ENCODE measurements at regions not wholly inside any gene's neighbourhood (a gene's known extent, or its start where the extent isn't known, plus 50 kb on each side); places are given as distances from the start of the nearest gene placed in this dataset.
"Not testable (repeated sequence)": the region's sequence is repeated elsewhere in the genome, so short reads cannot be mapped to it uniquely, and the experiment has no call there.

- not testable (repeated sequence) for H3K18ac ChIP-seq (ENCODE audit: low read length); H4K8ac ChIP-seq (ENCODE audit: low read depth, low read length); H3K4me2 ChIP-seq (ENCODE audit: insufficient read depth, low read length, poor library complexity, severe bottlenecking); H3K4me3 ChIP-seq (ENCODE audit: low read length in 2 of 2); H2BK12ac ChIP-seq (ENCODE audit: low read length); H3K4ac ChIP-seq (ENCODE audit: low read length); H3K36me3 ChIP-seq (replicated peaks in 1 of 2; ENCODE audit: control insufficient read depth in 2 of 2, insufficient read depth in 2 of 2, low read length in 2 of 2); H3K9ac ChIP-seq (ENCODE audit: low read depth, low read length, poor library complexity); H4K91ac ChIP-seq (ENCODE audit: low read depth, low read length, poor library complexity); DNase-seq (ENCODE audit: low spot score); H3K4me1 ChIP-seq (ENCODE audit: control insufficient read depth in 2 of 2, insufficient read depth in 1 of 2, low read depth in 1 of 2, low read length in 2 of 2); H3K23ac ChIP-seq (ENCODE audit: low read depth, low read length, poor library complexity); H3K79me1 ChIP-seq (ENCODE audit: low read depth, low read length); H3K27me3 ChIP-seq (ENCODE audit: control insufficient read depth in 3 of 3, insufficient read depth in 3 of 3, low read depth in 1 of 3, low read length in 3 of 3); H3K27ac ChIP-seq (replicated peaks; ENCODE audit: low read length); H2BK120ac ChIP-seq (ENCODE audit: low read depth, low read length); H3K14ac ChIP-seq (ENCODE audit: low read length); H2AFZ ChIP-seq (ENCODE audit: low read length); H3K9me3 ChIP-seq (replicated peaks in 1 of 2; ENCODE audit: control insufficient read depth in 2 of 2, insufficient read depth in 1 of 2, low read depth in 1 of 2, low read length in 2 of 2); H2AK5ac ChIP-seq (ENCODE audit: low read depth, low read length); H2BK5ac ChIP-seq (ENCODE audit: low read length); H2BK15ac ChIP-seq (ENCODE audit: low read length)
- WGBS, 2 donors (ENCODE audit: extremely low coverage in 2 of 2, insufficient read length in 2 of 2, insufficient replicate concordance in 1 of 2): no CpG with 5 or more reads among the region's 14 CpGs
Measured at GRCh38 chr14:51366460-51366859, 126.4 kb downstream of the TMX1 start.

- H3K79me1 ChIP-seq (ENCODE audit: low read depth, low read length); H4K8ac ChIP-seq (ENCODE audit: low read depth, low read length); H3K18ac ChIP-seq (ENCODE audit: low read length); H3K27ac ChIP-seq (replicated peaks; ENCODE audit: low read length); H2BK120ac ChIP-seq (ENCODE audit: low read depth, low read length); H3K4me3 ChIP-seq (ENCODE audit: low read length in 2 of 2); H3K4me1 ChIP-seq (ENCODE audit: control insufficient read depth in 2 of 2, insufficient read depth in 1 of 2, low read depth in 1 of 2, low read length in 2 of 2); H2AFZ ChIP-seq (ENCODE audit: low read length); H3K4ac ChIP-seq (ENCODE audit: low read length); H3K9ac ChIP-seq (ENCODE audit: low read depth, low read length, poor library complexity); H3K27me3 ChIP-seq (ENCODE audit: control insufficient read depth in 3 of 3, insufficient read depth in 3 of 3, low read depth in 1 of 3, low read length in 3 of 3); DNase-seq (ENCODE audit: low spot score); H3K4me2 ChIP-seq (ENCODE audit: insufficient read depth, low read length, poor library complexity, severe bottlenecking); H3K14ac ChIP-seq (ENCODE audit: low read length); H3K23ac ChIP-seq (ENCODE audit: low read depth, low read length, poor library complexity); H3K36me3 ChIP-seq (replicated peaks in 1 of 2; ENCODE audit: control insufficient read depth in 2 of 2, insufficient read depth in 2 of 2, low read length in 2 of 2); H2AK5ac ChIP-seq (ENCODE audit: low read depth, low read length); H2BK5ac ChIP-seq (ENCODE audit: low read length); H2BK12ac ChIP-seq (ENCODE audit: low read length); H3K9me3 ChIP-seq (replicated peaks in 1 of 2; ENCODE audit: control insufficient read depth in 2 of 2, insufficient read depth in 1 of 2, low read depth in 1 of 2, low read length in 2 of 2); H2BK15ac ChIP-seq (ENCODE audit: low read length); H4K91ac ChIP-seq (ENCODE audit: low read depth, low read length, poor library complexity): not testable (repeated sequence)
- no CpG with 5 or more reads among the region's 7 CpGs for WGBS, 2 donors (ENCODE audit: extremely low coverage in 2 of 2, insufficient read length in 2 of 2, insufficient replicate concordance in 1 of 2)
Measured at GRCh38 chr14:51366866-51367599, 127.0 kb downstream of the TMX1 start.

GRCh38 chr14:51367600-51367931 is 127.5 kb downstream of the TMX1 start:
- Histone ChIP-seq H3K4me1 (ENCODE audit: control insufficient read depth in 2 of 2, insufficient read depth in 1 of 2, low read depth in 1 of 2, low read length in 2 of 2) (no peaks in the 10 kb centered on the region), H4K8ac (ENCODE audit: low read depth, low read length) (no peak overlapping the region), H4K91ac (ENCODE audit: low read depth, low read length, poor library complexity) (no peak overlapping the region), H3K4me3 (ENCODE audit: low read length in 2 of 2) (no peak overlapping the region), H3K79me1 (ENCODE audit: low read depth, low read length) (no peaks in the 10 kb centered on the region), H3K27me3 (ENCODE audit: control insufficient read depth in 3 of 3, insufficient read depth in 3 of 3, low read depth in 1 of 3, low read length in 3 of 3) (peaks cover 0 to 10% (median 0%) of the 10 kb centered on the region in 3 experiments), H3K18ac (ENCODE audit: low read length) (no peak overlapping the region), H3K27ac (replicated peaks; ENCODE audit: low read length) (no peak overlapping the region), H2AK5ac (ENCODE audit: low read depth, low read length) (no peak overlapping the region), H3K9me3 (replicated peaks in 1 of 2; ENCODE audit: control insufficient read depth in 2 of 2, insufficient read depth in 1 of 2, low read depth in 1 of 2, low read length in 2 of 2) (no peaks in the 10 kb centered on the region), H2BK5ac (ENCODE audit: low read length) (no peak overlapping the region), H3K9ac (ENCODE audit: low read depth, low read length, poor library complexity) (no peak overlapping the region), H2AFZ (ENCODE audit: low read length) (no peak overlapping the region), H2BK12ac (ENCODE audit: low read length) (no peak overlapping the region), H2BK120ac (ENCODE audit: low read depth, low read length) (no peak overlapping the region), H3K14ac (ENCODE audit: low read length) (no peak overlapping the region), H2BK15ac (ENCODE audit: low read length) (no peak overlapping the region), H3K23ac (ENCODE audit: low read depth, low read length, poor library complexity) (no peak overlapping the region), H3K4ac (ENCODE audit: low read length) (no peak overlapping the region), H3K4me2 (ENCODE audit: insufficient read depth, low read length, poor library complexity, severe bottlenecking) (no peak overlapping the region), H3K36me3 (replicated peaks in 1 of 2; ENCODE audit: control insufficient read depth in 2 of 2, insufficient read depth in 2 of 2, low read length in 2 of 2) (no peaks in the 10 kb centered on the region)
- DNase-seq (ENCODE audit: low spot score): no peak
- no CpG with 5 or more reads among the region's 1 CpG for WGBS, 2 donors (ENCODE audit: extremely low coverage in 2 of 2, insufficient read length in 2 of 2, insufficient replicate concordance in 1 of 2)

- Histone ChIP-seq H2AK5ac (ENCODE audit: low read depth, low read length) (no peak overlapping the region), H3K4me3 (ENCODE audit: low read length in 2 of 2) (no peak overlapping the region), H3K79me1 (ENCODE audit: low read depth, low read length) (no peaks in the 10 kb centered on the region), H3K14ac (ENCODE audit: low read length) (no peak overlapping the region), H3K9ac (ENCODE audit: low read depth, low read length, poor library complexity) (no peak overlapping the region), H4K8ac (ENCODE audit: low read depth, low read length) (no peak overlapping the region), H4K91ac (ENCODE audit: low read depth, low read length, poor library complexity) (no peak overlapping the region), H2BK120ac (ENCODE audit: low read depth, low read length) (no peak overlapping the region), H3K4me2 (ENCODE audit: insufficient read depth, low read length, poor library complexity, severe bottlenecking) (no peak overlapping the region), H3K9me3 (replicated peaks in 1 of 2; ENCODE audit: control insufficient read depth in 2 of 2, insufficient read depth in 1 of 2, low read depth in 1 of 2, low read length in 2 of 2) (no peaks in the 10 kb centered on the region), H3K18ac (ENCODE audit: low read length) (no peak overlapping the region), H3K4me1 (ENCODE audit: control insufficient read depth in 2 of 2, insufficient read depth in 1 of 2, low read depth in 1 of 2, low read length in 2 of 2) (no peaks in the 10 kb centered on the region), H3K36me3 (replicated peaks in 1 of 2; ENCODE audit: control insufficient read depth in 2 of 2, insufficient read depth in 2 of 2, low read length in 2 of 2) (no peaks in the 10 kb centered on the region), H3K27me3 (ENCODE audit: control insufficient read depth in 3 of 3, insufficient read depth in 3 of 3, low read depth in 1 of 3, low read length in 3 of 3) (peaks cover 0 to 10% (median 0%) of the 10 kb centered on the region in 3 experiments), H2BK5ac (ENCODE audit: low read length) (no peak overlapping the region), H3K27ac (replicated peaks; ENCODE audit: low read length) (no peak overlapping the region), H2AFZ (ENCODE audit: low read length) (no peak overlapping the region), H3K23ac (ENCODE audit: low read depth, low read length, poor library complexity) (no peak overlapping the region), H2BK12ac (ENCODE audit: low read length) (no peak overlapping the region), H2BK15ac (ENCODE audit: low read length) (no peak overlapping the region), H3K4ac (ENCODE audit: low read length) (no peak overlapping the region)
- no peak for DNase-seq (ENCODE audit: low spot score)
- WGBS, 2 donors (ENCODE audit: extremely low coverage in 2 of 2, insufficient read length in 2 of 2, insufficient replicate concordance in 1 of 2): no CpG with 5 or more reads among the region's 6 CpGs
Measured at GRCh38 chr14:51368721-51369163, 128.7 kb downstream of the TMX1 start.

All from neuronal stem cell (in vitro differentiated cells).